Muscle of leg (tissue), 3 donors: ENCODE measurements at regions not wholly inside any gene's neighbourhood (a gene's known extent, or its start where the extent isn't known, plus 50 kb on each side); places are given as distances from the start of the nearest gene placed in this dataset.

Experiments used
- DNase-seq: peaks from one replicate; pipeline ENCODE4 v3.0.0; 2013
- H3K27ac ChIP-seq: one replicate; pipeline ENCODE4 v1.5.1; 2013; ENCODE audit warnings: mild to moderate bottlenecking, low read length, control low read depth
- H3K27me3 ChIP-seq: one replicate; pipeline ENCODE4 v1.6.1; 2013; ENCODE audit warnings: low read length; ENCODE audit not compliant: control insufficient read depth, insufficient read depth
- H3K36me3 ChIP-seq: one replicate; pipeline ENCODE4 v1.6.1; 2013; ENCODE audit warnings: low read length; ENCODE audit not compliant: control insufficient read depth, insufficient read depth
- H3K4me1 ChIP-seq: one replicate; pipeline ENCODE4 v1.6.1; 2013; ENCODE audit warnings: low read length; ENCODE audit not compliant: control insufficient read depth, insufficient read depth
- H3K4me3 ChIP-seq: one replicate; pipeline ENCODE4 v1.5.1; 2013; ENCODE audit warnings: low read length, control low read depth
- H3K9me3 ChIP-seq: replicated peaks from 2 replicates; pipeline ENCODE4 v1.6.1; 2013; ENCODE audit warnings: low read depth, low read length; ENCODE audit not compliant: control insufficient read depth
- WGBS: methylation state at CpG from one replicate; pipeline ENCODE4 v1.1.5; 2013; ENCODE audit warnings: missing lambda C conversion rate; ENCODE audit not compliant: insufficient coverage; 5-methylcytosine and 5-hydroxymethylcytosine counted together

DNA sequence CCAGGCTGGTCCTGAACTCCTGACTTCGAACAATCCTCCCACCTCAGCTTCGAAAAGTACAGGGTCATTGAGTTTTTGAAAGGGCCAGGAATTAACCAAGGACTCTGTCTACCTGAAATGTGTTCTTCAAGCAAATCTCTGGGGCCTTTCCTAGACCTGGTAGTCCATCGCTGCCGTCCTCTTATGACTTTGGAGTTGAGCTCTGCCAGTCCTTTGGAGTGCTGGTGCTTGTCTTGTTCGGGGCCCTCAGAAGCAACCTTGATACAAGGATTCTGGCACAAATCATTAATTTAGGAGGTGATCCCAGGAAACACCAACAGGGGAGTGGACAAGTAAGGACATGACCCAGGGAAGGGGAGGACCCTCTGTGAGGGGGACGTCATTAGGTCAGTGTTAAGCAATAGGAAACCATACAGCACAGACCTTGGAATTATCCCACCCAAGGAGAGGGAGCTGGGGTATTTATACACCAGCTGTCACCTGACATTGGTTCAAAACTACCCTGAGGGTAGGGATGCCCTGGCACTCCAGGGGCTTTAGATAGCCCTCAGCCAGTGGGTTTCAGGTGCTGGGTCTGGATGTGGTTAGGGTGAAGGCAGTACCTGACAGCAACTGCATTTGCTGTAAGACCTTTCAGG lies 187.2 kb downstream of the FOXL1 start:
- Histone ChIP-seq H3K27ac (no peak overlapping the region), H3K9me3 (no peaks in the 10 kb centered on the region), H3K27me3 (peaks cover 74% of the 10 kb centered on the region), H3K4me1 (peaks cover 5% of the 10 kb centered on the region), H3K36me3 (no peaks in the 10 kb centered on the region), H3K4me3 (no peak overlapping the region)
- no peak for DNase-seq
- 100% methylated on average over 2 of the region's 6 CpGs for WGBS

GRCh38 chr16:86766700-86767099 lies 188.4 kb downstream of the FOXL1 start:
- H3K4me1 ChIP-seq: peaks cover 4% of the 10 kb centered on the region
- no CpG with 5 or more reads among the region's 2 CpGs for whole genome bisulfite sequencing
- no peak for DNase-seq
- H3K9me3 ChIP-seq: no peaks in the 10 kb centered on the region
- H3K36me3 ChIP-seq: no peaks in the 10 kb centered on the region
- H3K4me3 ChIP-seq: no peak overlapping the region
- no peak overlapping the region for H3K27ac ChIP-seq
- H3K27me3 ChIP-seq: peaks cover 66% of the 10 kb centered on the region

DNA sequence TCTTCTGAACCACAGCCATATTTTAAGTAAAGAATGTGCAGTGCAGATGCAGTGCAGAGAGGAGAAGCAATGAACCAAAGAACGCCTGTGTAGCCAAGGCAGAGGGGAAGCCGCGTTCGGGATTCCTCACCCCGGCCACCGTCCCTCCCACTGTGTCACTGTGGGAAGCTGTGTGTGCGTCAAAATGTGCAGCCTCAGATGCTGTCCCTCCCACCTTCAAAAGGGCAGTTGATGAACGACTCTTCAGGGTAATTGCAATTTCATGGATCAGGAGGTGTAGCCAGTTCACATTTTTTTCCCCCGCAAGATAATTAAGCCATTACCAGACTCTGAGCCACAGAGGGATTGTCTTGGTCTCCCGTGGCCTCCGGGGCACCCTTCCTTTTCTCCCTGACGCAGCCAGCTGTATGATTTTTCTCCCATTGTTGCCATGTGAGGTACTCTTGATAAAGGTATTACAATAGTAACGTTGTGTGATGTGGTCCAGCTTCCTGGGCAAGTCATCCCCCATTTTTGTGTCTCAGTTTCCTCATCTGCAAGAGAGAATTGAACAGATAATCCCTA lies 190.0 kb downstream of the FOXL1 start:
- peaks cover 6% of the 10 kb centered on the region for H3K4me1 ChIP-seq
- H3K9me3 ChIP-seq: no peaks in the 10 kb centered on the region
- H3K27me3 ChIP-seq: peaks cover 57% of the 10 kb centered on the region
- H3K36me3 ChIP-seq: no peaks in the 10 kb centered on the region
- no peak overlapping the region for H3K27ac ChIP-seq
- WGBS: 50% methylated on average over 1 of the region's 13 CpGs
- no peak overlapping the region for H3K4me3 ChIP-seq
- no peak for DNase-seq

- Histone ChIP-seq H3K36me3 (no peaks in the 10 kb centered on the region), H3K4me1 (peaks cover 6% of the 10 kb centered on the region), H3K9me3 (no peaks in the 10 kb centered on the region), H3K27ac (no peak overlapping the region), H3K4me3 (no peak overlapping the region), H3K27me3 (peaks cover 52% of the 10 kb centered on the region)
- no peak for DNase-seq
- 81% methylated on average over 4 of the region's 7 CpGs for WGBS
Measured at GRCh38 chr16:86768999-86769398, 190.7 kb downstream of the FOXL1 start.

GRCh38 chr16:86771506-86772460 lies 193.4 kb downstream of the FOXL1 start:
- H3K36me3 ChIP-seq: no peaks in the 10 kb centered on the region
- WGBS: no CpG with 5 or more reads among the region's 8 CpGs

GRCh38 chr16:86772671-86773353 lies 194.5 kb downstream of the FOXL1 start:
- WGBS: 63% methylated on average over 12 of the region's 16 CpGs
- H3K4me1 ChIP-seq: peaks cover 11% of the 10 kb centered on the region
- H3K27ac ChIP-seq: no peak overlapping the region
- H3K9me3 ChIP-seq: no peaks in the 10 kb centered on the region
- H3K27me3 ChIP-seq: peaks cover 60% of the 10 kb centered on the region
- DNase-seq: no peak
- no peak overlapping the region for H3K4me3 ChIP-seq
- no peaks in the 10 kb centered on the region for H3K36me3 ChIP-seq

More at GRCh38 chr16:86771506-86772460, 193.4 kb downstream of the FOXL1 start:
- no peak for DNase-seq
- Histone ChIP-seq H3K9me3 (no peaks in the 10 kb centered on the region), H3K4me3 (no peak overlapping the region), H3K27me3 (peaks cover 59% of the 10 kb centered on the region), H3K27ac (no peak overlapping the region), H3K4me1 (peaks cover 11% of the 10 kb centered on the region)

DNA sequence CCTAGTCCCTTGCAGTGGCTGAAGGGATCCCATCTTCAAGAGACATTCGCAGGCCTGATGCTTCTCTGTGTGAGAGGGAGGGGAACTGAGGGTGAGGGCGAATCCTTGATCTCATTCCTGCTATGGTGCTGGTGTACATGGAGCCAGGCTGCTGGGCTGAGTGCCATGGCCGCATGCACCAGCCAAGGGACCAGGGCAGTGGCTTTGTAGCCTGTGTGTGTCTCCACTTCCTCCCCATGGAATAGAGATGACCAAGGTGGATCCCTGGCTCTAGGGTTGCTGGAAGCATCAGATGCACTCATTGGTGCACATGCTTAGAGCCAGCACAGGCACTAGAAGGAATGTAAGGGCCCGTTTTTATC lies 195.0 kb downstream of the FOXL1 start:
- no peak for DNase-seq
- no peaks in the 10 kb centered on the region for H3K9me3 ChIP-seq
- WGBS: 75% methylated on average over 2 of the region's 4 CpGs
- peaks cover 11% of the 10 kb centered on the region for H3K4me1 ChIP-seq
- H3K36me3 ChIP-seq: no peaks in the 10 kb centered on the region
- peaks cover 60% of the 10 kb centered on the region for H3K27me3 ChIP-seq
- no peak overlapping the region for H3K27ac ChIP-seq
- no peak overlapping the region for H3K4me3 ChIP-seq

DNA sequence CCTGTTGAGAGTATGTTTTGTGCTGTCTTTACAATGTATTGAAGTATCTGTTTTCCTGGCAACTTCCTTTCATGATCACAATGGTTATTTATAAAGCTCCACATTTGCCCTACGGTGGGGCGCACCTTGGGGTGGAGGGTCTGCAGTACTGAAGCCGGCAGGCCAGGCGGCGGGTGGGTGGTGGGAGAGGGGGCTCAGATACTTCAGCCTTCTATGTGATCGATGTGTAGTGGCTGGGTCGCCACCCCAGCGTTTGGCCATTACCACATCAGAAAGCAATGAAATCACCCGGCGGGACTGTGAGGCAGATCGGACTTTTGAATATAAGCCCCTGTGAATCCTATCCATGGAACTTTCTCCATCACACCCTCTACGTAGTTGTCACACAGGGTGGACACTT lies 196.6 kb downstream of the FOXL1 start:
- Histone ChIP-seq H3K4me3 (no peak overlapping the region), H3K4me1 (peaks cover 11% of the 10 kb centered on the region), H3K36me3 (no peaks in the 10 kb centered on the region), H3K27me3 (peaks cover 61% of the 10 kb centered on the region), H3K27ac (no peak overlapping the region), H3K9me3 (no peaks in the 10 kb centered on the region)
- WGBS: 70% methylated on average over 6 of the region's 12 CpGs
- DNase-seq: no peak

DNA sequence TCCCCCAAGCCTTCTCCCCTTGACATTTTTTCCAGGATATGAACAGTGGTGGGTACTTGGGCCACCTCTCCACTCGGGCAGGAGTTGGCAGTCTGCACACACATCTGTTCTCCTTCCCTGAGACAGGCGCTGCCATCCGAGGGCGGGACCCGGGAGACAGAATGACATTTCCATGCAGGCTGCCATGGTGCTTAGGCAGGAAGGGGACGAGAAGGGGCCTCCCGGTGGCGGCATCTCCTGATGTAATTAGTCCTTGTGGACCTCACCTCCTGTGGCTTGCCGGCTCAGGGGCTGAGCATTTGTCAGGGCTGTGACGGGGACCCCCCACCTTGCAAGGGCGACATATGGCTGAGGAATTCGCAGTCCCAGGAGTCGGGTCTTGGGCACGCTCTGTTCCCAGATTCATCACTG lies 197.2 kb downstream of the FOXL1 start:
- no peak for DNase-seq
- Histone ChIP-seq H3K9me3 (no peaks in the 10 kb centered on the region), H3K27me3 (peaks cover 61% of the 10 kb centered on the region), H3K27ac (no peak overlapping the region), H3K4me3 (no peak overlapping the region), H3K36me3 (no peaks in the 10 kb centered on the region), H3K4me1 (peaks cover 11% of the 10 kb centered on the region)
- whole genome bisulfite sequencing: 27% methylated on average over 11 of the region's 14 CpGs
